ENCODE measurements at regions not wholly inside any gene's neighbourhood (a gene's known extent, or its start where the extent isn't known, plus 50 kb on each side); places are given as distances from the start of the nearest gene placed in this dataset.

GRCh38 chr12:125888921-125889320 is 823.7 kb downstream of the AACS start:
- in situ Hi-C loops (cut with MboI): no loop called here
- Histone ChIP-seq H3K27me3 (replicated peaks; ENCODE audit: insufficient read depth) (no peaks in the 10 kb centered on the region), H2AFZ (no peak overlapping the region), H3K4me2 (ENCODE audit: unreplicated experiment) (no peak overlapping the region), H3K27ac (no peak overlapping the region), H3K4me1 (ENCODE audit: insufficient read depth) (no peaks in the 10 kb centered on the region), H3K9ac (no peak overlapping the region), H3K9me3 (ENCODE audit: low read depth) (no peaks in the 10 kb centered on the region), H3K4me3 (no peak overlapping the region), H3K36me3 (ENCODE audit: low read depth) (no peaks in the 10 kb centered on the region), H4K20me1 (ENCODE audit: insufficient read depth) (no peaks in the 10 kb centered on the region), H3F3A (ENCODE audit: insufficient read depth) (no peaks in the 10 kb centered on the region), H3K9me2 (ENCODE audit: insufficient read depth) (no peaks in the 10 kb centered on the region), H3K79me2 (ENCODE audit: insufficient read depth) (no peaks in the 10 kb centered on the region)
- DNase-seq: no peak
- TF ChIP-seq EZH2phosphoT487 (IDR thresholded peaks at IDR 0.05; ENCODE audit: insufficient read depth, low read depth) (no peak), EZH2 (IDR thresholded peaks at IDR 0.05; ENCODE audit: insufficient read depth, poor library complexity, severe bottlenecking) (no peak)

- DNase-seq: no peak
- H3K9me3 ChIP-seq (ENCODE audit: low read depth): no peaks in the 10 kb centered on the region
- WGBS, 2 experiments (ENCODE audit: low coverage in 1 of 2, low lambda C conversion rate in 2 of 2, missing lambda C conversion rate in 2 of 2): 18 to 29% methylated on average over 6 of the region's 6 CpGs
- no peaks in the 10 kb centered on the region for H3K27me3 ChIP-seq (replicated peaks; ENCODE audit: insufficient read depth)
- H3F3A ChIP-seq (ENCODE audit: insufficient read depth): no peaks in the 10 kb centered on the region
- TF ChIP-seq EZH2phosphoT487 (IDR thresholded peaks at IDR 0.05; ENCODE audit: insufficient read depth, low read depth) (no peak), EZH2 (IDR thresholded peaks at IDR 0.05; ENCODE audit: insufficient read depth, poor library complexity, severe bottlenecking) (no peak)
- in situ Hi-C loops (cut with MboI): no loop called here
- H3K36me3 ChIP-seq (ENCODE audit: low read depth): no peaks in the 10 kb centered on the region
- H3K4me1 ChIP-seq (ENCODE audit: insufficient read depth): no peaks in the 10 kb centered on the region
- H3K9me2 ChIP-seq (ENCODE audit: insufficient read depth): no peaks in the 10 kb centered on the region
- H3K79me2 ChIP-seq (ENCODE audit: insufficient read depth): no peaks in the 10 kb centered on the region
- H3K4me2 ChIP-seq (ENCODE audit: unreplicated experiment): no peak overlapping the region
- no peak overlapping the region for H2AFZ ChIP-seq
- H3K9ac ChIP-seq: no peak overlapping the region
- H3K27ac ChIP-seq: no peak overlapping the region
- H4K20me1 ChIP-seq (ENCODE audit: insufficient read depth): no peaks in the 10 kb centered on the region
- H3K4me3 ChIP-seq: no peak overlapping the region
Measured at GRCh38 chr12:125889742-125890141, 824.5 kb downstream of the AACS start.

- 42 to 48% methylated on average over 7 of the region's 7 CpGs for WGBS, 2 experiments (ENCODE audit: low coverage in 1 of 2, low lambda C conversion rate in 2 of 2, missing lambda C conversion rate in 2 of 2)
- Histone ChIP-seq H3K9me3 (ENCODE audit: low read depth) (no peaks in the 10 kb centered on the region), H3K9me2 (ENCODE audit: insufficient read depth) (no peaks in the 10 kb centered on the region), H4K20me1 (ENCODE audit: insufficient read depth) (no peaks in the 10 kb centered on the region), H3K27ac (no peak overlapping the region), H3K4me2 (ENCODE audit: unreplicated experiment) (no peak overlapping the region), H3K4me3 (no peak overlapping the region), H3K36me3 (ENCODE audit: low read depth) (no peaks in the 10 kb centered on the region), H3K27me3 (replicated peaks; ENCODE audit: insufficient read depth) (no peaks in the 10 kb centered on the region), H3K4me1 (ENCODE audit: insufficient read depth) (no peaks in the 10 kb centered on the region), H3F3A (ENCODE audit: insufficient read depth) (no peaks in the 10 kb centered on the region), H3K9ac (no peak overlapping the region), H2AFZ (no peak overlapping the region), H3K79me2 (ENCODE audit: insufficient read depth) (no peaks in the 10 kb centered on the region)
- in situ Hi-C loops (cut with MboI): no loop called here
- no peak for DNase-seq
- TF ChIP-seq EZH2phosphoT487 (IDR thresholded peaks at IDR 0.05; ENCODE audit: insufficient read depth, low read depth) (no peak), EZH2 (IDR thresholded peaks at IDR 0.05; ENCODE audit: insufficient read depth, poor library complexity, severe bottlenecking) (no peak)
Measured at GRCh38 chr12:125890366-125890905, 825.2 kb downstream of the AACS start.

GRCh38 chr12:125890971-125891370 is 825.7 kb downstream of the AACS start:
- H3F3A ChIP-seq (ENCODE audit: insufficient read depth): no peaks in the 10 kb centered on the region
- TF ChIP-seq EZH2phosphoT487 (IDR thresholded peaks at IDR 0.05; ENCODE audit: insufficient read depth, low read depth): no peak
- no peak for TF ChIP-seq EZH2 (IDR thresholded peaks at IDR 0.05; ENCODE audit: insufficient read depth, poor library complexity, severe bottlenecking)
- H3K9ac ChIP-seq: no peak overlapping the region
- in situ Hi-C loops (cut with MboI): no loop called here
- H2AFZ ChIP-seq: no peak overlapping the region
- WGBS, 2 experiments (ENCODE audit: low coverage in 1 of 2, low lambda C conversion rate in 2 of 2, missing lambda C conversion rate in 2 of 2): 25 to 32% methylated on average over 5 of the region's 5 CpGs
- H3K4me2 ChIP-seq (ENCODE audit: unreplicated experiment): no peak overlapping the region
- no peak for DNase-seq
- H3K27me3 ChIP-seq (replicated peaks; ENCODE audit: insufficient read depth): no peaks in the 10 kb centered on the region
- H3K9me3 ChIP-seq (ENCODE audit: low read depth): no peaks in the 10 kb centered on the region
- H4K20me1 ChIP-seq (ENCODE audit: insufficient read depth): no peaks in the 10 kb centered on the region
- H3K36me3 ChIP-seq (ENCODE audit: low read depth): no peaks in the 10 kb centered on the region
- H3K27ac ChIP-seq: no peak overlapping the region
- no peaks in the 10 kb centered on the region for H3K4me1 ChIP-seq (ENCODE audit: insufficient read depth)
- no peaks in the 10 kb centered on the region for H3K9me2 ChIP-seq (ENCODE audit: insufficient read depth)
- no peak overlapping the region for H3K4me3 ChIP-seq
- H3K79me2 ChIP-seq (ENCODE audit: insufficient read depth): no peaks in the 10 kb centered on the region

GRCh38 chr12:125892276-125892675 is 827.0 kb downstream of the AACS start:
- Histone ChIP-seq H3K4me1 (ENCODE audit: insufficient read depth) (no peaks in the 10 kb centered on the region), H3F3A (ENCODE audit: insufficient read depth) (no peaks in the 10 kb centered on the region), H3K9ac (no peak overlapping the region), H3K9me2 (ENCODE audit: insufficient read depth) (no peaks in the 10 kb centered on the region), H3K4me2 (ENCODE audit: unreplicated experiment) (no peak overlapping the region), H3K4me3 (no peak overlapping the region), H4K20me1 (ENCODE audit: insufficient read depth) (no peaks in the 10 kb centered on the region), H3K79me2 (ENCODE audit: insufficient read depth) (no peaks in the 10 kb centered on the region), H2AFZ (no peak overlapping the region), H3K36me3 (ENCODE audit: low read depth) (no peaks in the 10 kb centered on the region), H3K9me3 (ENCODE audit: low read depth) (no peaks in the 10 kb centered on the region), H3K27me3 (replicated peaks; ENCODE audit: insufficient read depth) (no peaks in the 10 kb centered on the region), H3K27ac (no peak overlapping the region)
- DNase-seq: no peak
- TF ChIP-seq EZH2 (IDR thresholded peaks at IDR 0.05; ENCODE audit: insufficient read depth, poor library complexity, severe bottlenecking) (no peak), EZH2phosphoT487 (IDR thresholded peaks at IDR 0.05; ENCODE audit: insufficient read depth, low read depth) (no peak)
- 71 to 78% methylated on average over 1 of the region's 1 CpG for WGBS, 2 experiments (ENCODE audit: low coverage in 1 of 2, low lambda C conversion rate in 2 of 2, missing lambda C conversion rate in 2 of 2)
- in situ Hi-C loops (cut with MboI): no loop called here

Data from GM23248 (cell line).